Effector memory CD8-positive, alpha-beta T cell (primary cell): ENCODE measurements at regions not wholly inside any gene's neighbourhood (a gene's known extent, or its start where the extent isn't known, plus 50 kb on each side); places are given as distances from the start of the nearest gene placed in this dataset.

ENCODE experiments used
- ATAC-seq: fragments of 150-1000 bp; cut with Tn5 transposase; replicated peaks from 2 replicates; pipeline ENCODE4 v1.10.0; 2021; ENCODE audit warnings: mild to moderate bottlenecking, moderate library complexity
- DNase-seq, 3 experiments: peaks; one replicate each; pipeline ENCODE4 v3.0.0; 2021
- H3K27ac Mint-ChIP-seq, 2 donors: one replicate each; pipeline ENCODE4 v1.8.0; 2022; ENCODE audit warnings: mild to moderate bottlenecking in 2 of 2, mixed read lengths in 2 of 2, moderate library complexity in 2 of 2
- H3K27me3 Mint-ChIP-seq, 2 donors: one replicate each; pipeline ENCODE4 v1.8.0; 2022; ENCODE audit warnings: mixed read lengths in 2 of 2
- H3K36me3 Mint-ChIP-seq: one replicate; pipeline ENCODE4 v1.8.0; 2022; ENCODE audit warnings: mild to moderate bottlenecking, moderate library complexity, mixed read lengths; ENCODE audit not compliant: insufficient read depth
- H3K4me1 Mint-ChIP-seq, 2 donors: one replicate each; pipeline ENCODE4 v1.8.0; 2022; ENCODE audit warnings: low read depth in 2 of 2, mixed read lengths in 2 of 2
- H3K4me3 Mint-ChIP-seq, 2 donors: one replicate each; pipeline ENCODE4 v1.8.0; 2022; ENCODE audit warnings: mild to moderate bottlenecking in 2 of 2, mixed read lengths in 2 of 2, moderate library complexity in 2 of 2
- H3K9me3 Mint-ChIP-seq, 2 donors: one replicate each; pipeline ENCODE4 v1.8.0; 2022; ENCODE audit warnings: mixed read lengths in 2 of 2

GRCh38 chr10:131785121-131785460, 115.7 kb upstream of the PPP2R2D start:
- ATAC-seq, result no peak
- no peaks in the 10 kb centered on the region for H3K4me1 Mint-ChIP-seq
- H3K27ac Mint-ChIP-seq, result no peak overlapping the region
- no peaks in the 10 kb centered on the region for H3K36me3 Mint-ChIP-seq
- H3K9me3 Mint-ChIP-seq, result no peaks in the 10 kb centered on the region
- no peak overlapping the region for H3K4me3 Mint-ChIP-seq
- no peak for DNase-seq
- H3K27me3 Mint-ChIP-seq, result peaks cover 7 to 65% of the 10 kb centered on the region in 2 donors

- peaks cover 7 to 51% of the 10 kb centered on the region in 2 donors for H3K27me3 Mint-ChIP-seq
- no peak overlapping the region for H3K4me3 Mint-ChIP-seq
- H3K4me1 Mint-ChIP-seq, result no peaks in the 10 kb centered on the region
- no peak overlapping the region for H3K27ac Mint-ChIP-seq
- no peaks in the 10 kb centered on the region for H3K9me3 Mint-ChIP-seq
- H3K36me3 Mint-ChIP-seq, result no peaks in the 10 kb centered on the region
- DNase-seq, result no peak
- no peak for ATAC-seq
These were observed 113.8 kb upstream of the PPP2R2D start for GRCh38 chr10:131786756-131787605.

- no peak overlapping the region for H3K4me3 Mint-ChIP-seq
- no peaks in the 10 kb centered on the region for H3K4me1 Mint-ChIP-seq
These were observed 112.8 kb upstream of the PPP2R2D start for GRCh38 chr10:131787961-131788360.

GRCh38 chr10:131788386-131788785, 112.4 kb upstream of the PPP2R2D start:
- H3K9me3 Mint-ChIP-seq, result no peaks in the 10 kb centered on the region
- peaks cover 7 to 51% of the 10 kb centered on the region in 2 donors for H3K27me3 Mint-ChIP-seq
- H3K4me3 Mint-ChIP-seq, result no peak overlapping the region
- DNase-seq (no peak), ATAC-seq (no peak)
- H3K27ac Mint-ChIP-seq, result no peak overlapping the region
- no peaks in the 10 kb centered on the region for H3K36me3 Mint-ChIP-seq
- H3K4me1 Mint-ChIP-seq, result no peaks in the 10 kb centered on the region

More at GRCh38 chr10:131787961-131788360, 112.8 kb upstream of the PPP2R2D start:
- H3K36me3 Mint-ChIP-seq, result no peaks in the 10 kb centered on the region
- DNase-seq (no peak), ATAC-seq (no peak)
- no peak overlapping the region for H3K27ac Mint-ChIP-seq
- H3K27me3 Mint-ChIP-seq, result peaks cover 7 to 51% of the 10 kb centered on the region in 2 donors
- no peaks in the 10 kb centered on the region for H3K9me3 Mint-ChIP-seq

GRCh38 chr10:131789516-131789915, 111.3 kb upstream of the PPP2R2D start:
- Mint-ChIP-seq H3K9me3 (no peaks in the 10 kb centered on the region), H3K4me1 (no peaks in the 10 kb centered on the region), H3K27ac (no peak overlapping the region)

GRCh38 chr10:131790021-131790420, 110.8 kb upstream of the PPP2R2D start:
- Mint-ChIP-seq H3K27ac (no peak overlapping the region), H3K27me3 (peaks cover 10 to 40% of the 10 kb centered on the region in 2 donors), H3K4me3 (no peak overlapping the region), H3K36me3 (no peaks in the 10 kb centered on the region), H3K4me1 (no peaks in the 10 kb centered on the region), H3K9me3 (no peaks in the 10 kb centered on the region)
- no peak for DNase-seq
- no peak for ATAC-seq

More at GRCh38 chr10:131789516-131789915, 111.3 kb upstream of the PPP2R2D start:
- ATAC-seq, result no peak
- H3K4me3 Mint-ChIP-seq, result no peak overlapping the region
- DNase-seq, result no peak
- H3K36me3 Mint-ChIP-seq, result no peaks in the 10 kb centered on the region
- H3K27me3 Mint-ChIP-seq, result peaks cover 7 to 45% of the 10 kb centered on the region in 2 donors

GRCh38 chr10:131792011-131792651, 108.7 kb upstream of the PPP2R2D start:
- ATAC-seq, result no peak
- H3K36me3 Mint-ChIP-seq, result no peaks in the 10 kb centered on the region
- no peak overlapping the region for H3K4me3 Mint-ChIP-seq
- H3K4me1 Mint-ChIP-seq, result no peaks in the 10 kb centered on the region
- no peak overlapping the region for H3K27ac Mint-ChIP-seq
- peaks cover 13 to 32% of the 10 kb centered on the region in 2 donors for H3K27me3 Mint-ChIP-seq
- DNase-seq, result no peak
- H3K9me3 Mint-ChIP-seq, result no peaks in the 10 kb centered on the region

- Mint-ChIP-seq H3K36me3 (no peaks in the 10 kb centered on the region), H3K27me3 (peaks cover 14 to 37% of the 10 kb centered on the region in 2 donors), H3K9me3 (peaks cover 0 to under 1% of the 10 kb centered on the region in 2 donors), H3K4me1 (no peaks in the 10 kb centered on the region), H3K4me3 (no peak overlapping the region), H3K27ac (no peak overlapping the region)
- no peak for DNase-seq
- no peak for ATAC-seq
These were observed 108.0 kb upstream of the PPP2R2D start for GRCh38 chr10:131792809-131793208.

- Mint-ChIP-seq H3K4me1 (no peaks in the 10 kb centered on the region), H3K27ac (no peak overlapping the region), H3K27me3 (peaks cover 17 to 27% of the 10 kb centered on the region in 2 donors), H3K9me3 (peaks cover 10 to 14% of the 10 kb centered on the region in 2 donors), H3K36me3 (no peaks in the 10 kb centered on the region), H3K4me3 (no peak overlapping the region)
- no peak for ATAC-seq
- DNase-seq, result no peak
These were observed 105.0 kb upstream of the PPP2R2D start for GRCh38 chr10:131795761-131796160.

- Mint-ChIP-seq H3K27ac (no peak overlapping the region), H3K4me1 (no peaks in the 10 kb centered on the region), H3K4me3 (no peak overlapping the region), H3K9me3 (peaks cover 10 to 14% of the 10 kb centered on the region in 2 donors), H3K36me3 (no peaks in the 10 kb centered on the region), H3K27me3 (peaks cover 16 to 25% of the 10 kb centered on the region in 2 donors)
- DNase-seq (no peak), ATAC-seq (no peak)
These were observed 103.2 kb upstream of the PPP2R2D start for GRCh38 chr10:131797626-131798025.

GRCh38 chr10:131799429-131799828, 101.4 kb upstream of the PPP2R2D start:
- Mint-ChIP-seq H3K27ac (no peak overlapping the region), H3K4me1 (no peaks in the 10 kb centered on the region), H3K4me3 (no peak overlapping the region), H3K36me3 (no peaks in the 10 kb centered on the region), H3K9me3 (peaks cover 10 to 14% of the 10 kb centered on the region in 2 donors), H3K27me3 (peaks cover 15 to 29% of the 10 kb centered on the region in 2 donors)
- no peak for DNase-seq
- ATAC-seq, result no peak

- no peaks in the 10 kb centered on the region for H3K36me3 Mint-ChIP-seq
- H3K4me3 Mint-ChIP-seq, result no peak overlapping the region
- H3K27ac Mint-ChIP-seq, result no peak overlapping the region
- H3K27me3 Mint-ChIP-seq, result peaks cover 22 to 30% of the 10 kb centered on the region in 2 donors
- H3K9me3 Mint-ChIP-seq, result peaks cover 10 to 14% of the 10 kb centered on the region in 2 donors
- no peak for DNase-seq
- no peaks in the 10 kb centered on the region for H3K4me1 Mint-ChIP-seq
- ATAC-seq, result no peak
These were observed 98.5 kb upstream of the PPP2R2D start for GRCh38 chr10:131802156-131802915.

- Mint-ChIP-seq H3K27ac (no peak overlapping the region), H3K9me3 (peaks cover 10 to 11% of the 10 kb centered on the region in 2 donors), H3K36me3 (no peaks in the 10 kb centered on the region), H3K4me3 (no peak overlapping the region), H3K27me3 (peaks cover 20 to 24% of the 10 kb centered on the region in 2 donors), H3K4me1 (no peaks in the 10 kb centered on the region)
- DNase-seq, result no peak
- ATAC-seq, result no peak
These were observed 97.8 kb upstream of the PPP2R2D start for GRCh38 chr10:131802996-131803395.
